Activated naive CD8-positive, alpha-beta T cell treated with anti-CD3 and anti-CD28 coated beads for 36 hours (primary cell): ENCODE measurements at regions not wholly inside any gene's neighbourhood (a gene's known extent, or its start where the extent isn't known, plus 50 kb on each side); places are given as distances from the start of the nearest gene placed in this dataset.
"Not testable (repeated sequence)": the region's sequence is repeated elsewhere in the genome, so short reads cannot be mapped to it uniquely, and the experiment has no call there.

ENCODE experiments used
- DNase-seq: peaks from one replicate; pipeline ENCODE4 v3.0.0; 2021
- H3K27ac Mint-ChIP-seq: one replicate; pipeline ENCODE4 v1.8.0; 2022; ENCODE audit warnings: mild to moderate bottlenecking, moderate library complexity, mixed read lengths
- H3K27me3 Mint-ChIP-seq: one replicate; pipeline ENCODE4 v1.8.0; 2022; ENCODE audit warnings: mild to moderate bottlenecking, mixed read lengths
- H3K36me3 Mint-ChIP-seq: one replicate; pipeline ENCODE4 v1.8.0; 2021; ENCODE audit warnings: mild to moderate bottlenecking, mixed read lengths
- H3K4me1 Mint-ChIP-seq: one replicate; pipeline ENCODE4 v1.8.0; 2021; ENCODE audit warnings: mixed read lengths
- H3K4me3 Mint-ChIP-seq: one replicate; pipeline ENCODE4 v1.8.0; 2022; ENCODE audit warnings: mild to moderate bottlenecking, moderate library complexity, mixed read lengths
- H3K9me3 Mint-ChIP-seq: one replicate; pipeline ENCODE4 v1.8.0; 2022; ENCODE audit warnings: mixed read lengths

- no peak for DNase-seq
- Mint-ChIP-seq H3K4me3 (no peak overlapping the region), H3K9me3 (no peaks in the 10 kb centered on the region), H3K4me1 (no peaks in the 10 kb centered on the region), H3K27ac (no peak overlapping the region), H3K36me3 (no peaks in the 10 kb centered on the region), H3K27me3 (no peaks in the 10 kb centered on the region)
Measured at GRCh38 chr10:128572696-128573095, 446.5 kb upstream of the MKI67 start.

GRCh38 chr10:128573281-128573845, 447.1 kb upstream of the MKI67 start:
- Mint-ChIP-seq H3K4me1 (no peaks in the 10 kb centered on the region), H3K9me3 (no peaks in the 10 kb centered on the region), H3K4me3 (no peak overlapping the region), H3K27ac (no peak overlapping the region), H3K36me3 (no peaks in the 10 kb centered on the region), H3K27me3 (no peaks in the 10 kb centered on the region)
- DNase-seq = no peak

GRCh38 chr10:128573986-128574385, 447.8 kb upstream of the MKI67 start:
- H3K4me3 Mint-ChIP-seq = no peak overlapping the region
- no peaks in the 10 kb centered on the region for H3K36me3 Mint-ChIP-seq
- no peak for DNase-seq
- H3K4me1 Mint-ChIP-seq = no peaks in the 10 kb centered on the region
- no peak overlapping the region for H3K27ac Mint-ChIP-seq
- no peaks in the 10 kb centered on the region for H3K27me3 Mint-ChIP-seq
- no peaks in the 10 kb centered on the region for H3K9me3 Mint-ChIP-seq

- Mint-ChIP-seq H3K4me3 (no peak overlapping the region), H3K4me1 (no peaks in the 10 kb centered on the region), H3K27me3 (peaks cover 1% of the 10 kb centered on the region), H3K9me3 (no peaks in the 10 kb centered on the region), H3K27ac (no peak overlapping the region), H3K36me3 (no peaks in the 10 kb centered on the region)
- no peak for DNase-seq
Measured at GRCh38 chr10:128574581-128575210, 448.5 kb upstream of the MKI67 start.

GRCh38 chr10:128575761-128576160, 449.5 kb upstream of the MKI67 start:
- no peak overlapping the region for H3K27ac Mint-ChIP-seq
- H3K4me3 Mint-ChIP-seq = no peak overlapping the region
- H3K9me3 Mint-ChIP-seq = no peaks in the 10 kb centered on the region
- H3K4me1 Mint-ChIP-seq = no peaks in the 10 kb centered on the region
- DNase-seq = no peak
- no peaks in the 10 kb centered on the region for H3K36me3 Mint-ChIP-seq
- peaks cover 5% of the 10 kb centered on the region for H3K27me3 Mint-ChIP-seq

- Mint-ChIP-seq H3K36me3 (no peaks in the 10 kb centered on the region), H3K9me3 (no peaks in the 10 kb centered on the region), H3K27ac (no peak overlapping the region), H3K4me3 (no peak overlapping the region), H3K27me3 (peaks cover 9% of the 10 kb centered on the region), H3K4me1 (no peaks in the 10 kb centered on the region)
- DNase-seq = no peak
Measured at GRCh38 chr10:128576336-128576735, 450.1 kb upstream of the MKI67 start.

- H3K36me3 Mint-ChIP-seq = no peaks in the 10 kb centered on the region
- no peak overlapping the region for H3K4me3 Mint-ChIP-seq
- no peaks in the 10 kb centered on the region for H3K4me1 Mint-ChIP-seq
- no peak for DNase-seq
- no peak overlapping the region for H3K27ac Mint-ChIP-seq
- no peaks in the 10 kb centered on the region for H3K9me3 Mint-ChIP-seq
- peaks cover 9% of the 10 kb centered on the region for H3K27me3 Mint-ChIP-seq
Measured at GRCh38 chr10:128576943-128577670, 450.9 kb upstream of the MKI67 start.

GRCh38 chr10:128577958-128578750, 451.9 kb upstream of the MKI67 start:
- Mint-ChIP-seq H3K27me3 (peaks cover 9% of the 10 kb centered on the region), H3K9me3 (no peaks in the 10 kb centered on the region), H3K36me3 (no peaks in the 10 kb centered on the region), H3K4me3 (no peak overlapping the region), H3K4me1 (no peaks in the 10 kb centered on the region), H3K27ac (no peak overlapping the region)
- no peak for DNase-seq

GRCh38 chr10:128578766-128579165, 452.5 kb upstream of the MKI67 start:
- Mint-ChIP-seq H3K4me1 (no peaks in the 10 kb centered on the region), H3K27ac (no peak overlapping the region), H3K27me3 (peaks cover 9% of the 10 kb centered on the region), H3K9me3 (no peaks in the 10 kb centered on the region), H3K36me3 (no peaks in the 10 kb centered on the region), H3K4me3 (no peak overlapping the region)
- DNase-seq = no peak

- Mint-ChIP-seq H3K27me3 (peaks cover 9% of the 10 kb centered on the region), H3K4me1 (no peaks in the 10 kb centered on the region)
Measured at GRCh38 chr10:128579280-128579865, 453.1 kb upstream of the MKI67 start.

GRCh38 chr10:128579901-128580300, 453.7 kb upstream of the MKI67 start:
- peaks cover 9% of the 10 kb centered on the region for H3K27me3 Mint-ChIP-seq
- no peak for DNase-seq
- H3K36me3 Mint-ChIP-seq = no peaks in the 10 kb centered on the region
- H3K27ac Mint-ChIP-seq = no peak overlapping the region
- H3K9me3 Mint-ChIP-seq = no peaks in the 10 kb centered on the region
- no peak overlapping the region for H3K4me3 Mint-ChIP-seq
- no peaks in the 10 kb centered on the region for H3K4me1 Mint-ChIP-seq

More at GRCh38 chr10:128579280-128579865, 453.1 kb upstream of the MKI67 start:
- H3K4me3 Mint-ChIP-seq = no peak overlapping the region
- DNase-seq = no peak
- H3K36me3 Mint-ChIP-seq = no peaks in the 10 kb centered on the region
- H3K9me3 Mint-ChIP-seq = no peaks in the 10 kb centered on the region
- no peak overlapping the region for H3K27ac Mint-ChIP-seq

- not testable (repeated sequence) for H3K36me3 Mint-ChIP-seq, H3K27ac Mint-ChIP-seq, H3K4me1 Mint-ChIP-seq, H3K9me3 Mint-ChIP-seq, H3K4me3 Mint-ChIP-seq, DNase-seq, H3K27me3 Mint-ChIP-seq
Measured at GRCh38 chr10:128583125-128583524, 456.9 kb upstream of the MKI67 start.

- H3K4me3 Mint-ChIP-seq, H3K4me1 Mint-ChIP-seq, DNase-seq, H3K36me3 Mint-ChIP-seq, H3K27me3 Mint-ChIP-seq, H3K27ac Mint-ChIP-seq, H3K9me3 Mint-ChIP-seq: not testable (repeated sequence)
Measured at GRCh38 chr10:128586599-128586998, 460.4 kb upstream of the MKI67 start.

- Mint-ChIP-seq H3K27ac (no peak overlapping the region), H3K4me3 (no peak overlapping the region), H3K9me3 (no peaks in the 10 kb centered on the region), H3K4me1 (no peaks in the 10 kb centered on the region), H3K27me3 (no peaks in the 10 kb centered on the region), H3K36me3 (no peaks in the 10 kb centered on the region)
- no peak for DNase-seq
Measured at GRCh38 chr10:128587689-128588088, 461.5 kb upstream of the MKI67 start.

GRCh38 chr10:128588402-128588801, 462.2 kb upstream of the MKI67 start:
- Mint-ChIP-seq H3K4me3 (no peak overlapping the region), H3K36me3 (no peaks in the 10 kb centered on the region), H3K27ac (no peak overlapping the region), H3K4me1 (no peaks in the 10 kb centered on the region), H3K27me3 (no peaks in the 10 kb centered on the region), H3K9me3 (no peaks in the 10 kb centered on the region)
- DNase-seq = no peak
